NCI-H460 (cell line): ENCODE measurements at regions not wholly inside any gene's neighbourhood (a gene's known extent, or its start where the extent isn't known, plus 50 kb on each side); places are given as distances from the start of the nearest gene placed in this dataset.
A peak's percentile ranks its signal among the peaks of the same experiment; 100 is the strongest.

ENCODE experiments used
- DNase-seq: peaks from one replicate; pipeline ENCODE4 v3.0.0-alpha.2; 2016; ENCODE audit warnings: low read depth; ENCODE audit errors: extremely low read depth

DNA sequence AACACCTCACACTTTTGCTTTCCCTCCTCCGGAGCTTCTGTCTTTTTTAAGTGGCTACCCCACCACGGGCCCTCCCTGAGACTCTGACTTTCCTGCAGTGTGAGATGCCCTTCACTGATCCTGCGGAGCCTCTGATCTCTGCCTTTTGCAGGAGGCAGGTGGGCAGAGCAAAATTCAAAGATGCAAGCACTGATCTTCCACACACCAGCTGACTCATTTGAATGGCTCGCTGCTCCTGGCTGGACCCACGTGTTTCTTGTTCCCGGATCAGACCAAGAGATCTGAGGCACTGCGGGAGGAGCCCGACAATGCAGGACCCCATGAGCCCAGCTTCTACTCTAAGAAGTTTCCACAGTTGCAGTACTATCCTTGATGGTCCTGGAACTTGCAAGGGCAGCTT, 1607.9 kb upstream of the TENM3 start:
- DNase-seq: no peak

- DNase-seq: no peak
Observed at GRCh38 chr4:180636696-180637404, 1606.4 kb upstream of the TENM3 start.

DNA sequence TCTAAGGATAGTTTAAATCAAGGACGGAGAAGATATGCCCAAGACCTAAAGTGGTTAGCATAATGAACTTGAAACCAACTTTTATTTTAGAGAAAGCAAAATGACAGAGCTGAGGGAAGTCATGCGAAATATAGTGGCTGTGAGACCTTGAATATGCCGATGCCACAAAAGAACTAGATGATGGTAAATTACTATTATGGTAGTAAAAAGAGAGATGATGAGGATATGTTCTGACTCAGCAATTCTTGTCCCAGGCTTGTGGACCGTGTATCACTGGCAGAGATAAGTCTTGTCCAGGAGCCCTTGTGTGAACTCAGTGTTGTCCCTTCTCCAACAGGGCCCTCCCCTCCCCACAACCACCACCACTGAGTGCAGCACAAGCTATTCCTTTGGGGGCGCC, 1605.6 kb upstream of the TENM3 start:
- DNase-seq: no peak

DNA sequence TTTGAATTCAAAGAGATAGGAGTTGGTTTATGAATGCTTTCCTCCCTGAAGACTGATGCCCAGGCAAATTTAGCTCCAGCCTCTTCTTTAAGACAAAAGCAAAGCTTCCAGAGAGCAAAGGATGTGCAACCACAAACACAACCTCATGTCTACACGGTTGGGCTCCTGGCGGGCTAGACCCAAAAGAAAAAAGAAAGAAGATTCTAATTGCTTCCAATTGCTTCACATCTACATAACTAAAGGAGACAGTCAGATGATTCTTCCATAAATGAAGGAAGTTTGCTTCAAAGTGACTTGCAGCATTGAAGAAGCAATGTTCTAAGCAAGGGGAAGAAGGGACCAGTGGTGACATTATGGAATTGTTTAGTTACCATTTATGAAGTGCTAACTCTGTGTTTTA, 1603.0 kb upstream of the TENM3 start:
- DNase-seq: no peak

DNA sequence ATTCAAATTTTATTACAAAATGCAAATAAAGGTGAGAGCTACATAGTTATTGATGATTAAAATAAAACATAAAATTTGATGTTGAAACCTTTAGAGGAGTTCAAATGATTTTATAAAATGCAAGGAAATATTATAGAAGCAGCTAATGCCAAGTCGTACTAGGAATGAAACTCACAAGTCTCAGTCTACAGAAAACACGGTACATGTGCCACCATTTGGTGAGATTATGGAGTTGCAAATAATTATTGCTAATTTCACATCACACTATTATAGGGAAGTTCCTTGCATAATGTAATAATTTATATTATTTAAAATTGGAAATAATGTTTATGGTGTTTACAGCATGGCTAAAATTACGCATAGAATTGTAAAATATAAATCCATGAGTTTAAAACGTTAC, 1601.7 kb upstream of the TENM3 start:
- no peak for DNase-seq

DNA sequence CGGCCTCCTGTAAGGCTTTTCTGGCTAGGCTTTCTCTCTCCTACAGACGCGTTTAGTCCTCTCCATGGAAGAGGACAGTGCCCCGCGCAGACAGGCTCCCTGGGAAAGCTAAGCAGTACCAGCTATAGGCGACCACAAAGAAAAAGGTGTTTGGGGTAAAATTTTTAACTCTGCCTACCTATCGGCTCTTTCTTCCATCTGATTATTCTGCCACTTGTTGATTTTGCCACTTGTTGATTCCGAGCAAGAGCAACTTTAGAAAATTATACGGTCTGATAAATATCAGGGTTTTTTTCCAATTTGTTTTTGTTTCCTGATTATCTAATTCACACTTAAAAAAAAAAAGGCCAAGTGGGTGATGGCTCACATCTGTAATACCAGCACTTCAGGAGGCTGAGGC, 1600.5 kb upstream of the TENM3 start:
- no peak for DNase-seq

DNA sequence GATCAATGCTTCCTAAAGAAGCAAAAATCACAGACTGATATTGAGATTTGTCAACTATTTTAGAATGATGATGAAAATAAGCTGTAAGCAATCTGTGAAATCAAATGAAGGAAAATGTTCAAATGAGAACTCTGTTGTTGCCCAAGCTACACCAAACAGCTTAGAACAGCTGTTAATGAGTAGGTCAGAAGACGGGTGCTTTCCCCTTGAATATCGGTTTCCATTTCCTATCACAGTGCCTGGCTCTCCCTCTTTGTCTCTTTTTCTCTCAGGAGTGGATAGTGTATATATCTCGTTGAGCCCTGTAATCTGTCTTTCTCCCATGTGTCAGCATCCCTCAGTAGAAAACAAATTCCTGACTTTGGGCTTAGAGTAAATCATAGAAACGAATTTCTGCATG, 1592.9 kb upstream of the TENM3 start:
- DNase-seq: no peak

DNA sequence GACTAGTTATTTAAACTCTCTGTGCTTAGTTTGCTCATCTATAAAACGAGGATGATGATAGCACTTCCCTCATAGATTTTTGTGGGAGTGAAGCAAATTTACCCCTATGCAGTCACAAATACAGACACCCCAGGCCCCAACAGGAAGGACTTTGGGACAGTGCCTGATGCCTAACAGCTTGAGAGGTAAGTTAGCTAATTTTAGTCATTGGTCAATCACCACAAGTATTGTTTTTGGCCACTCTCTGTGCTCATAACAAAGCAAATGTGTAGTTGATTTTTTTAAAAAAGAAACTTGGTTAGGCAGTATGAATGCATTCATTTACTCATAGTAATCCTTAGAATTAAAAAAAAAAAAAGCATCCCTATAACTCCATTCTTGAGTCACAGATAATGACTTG, 1590.7 kb upstream of the TENM3 start:
- no peak for DNase-seq

DNA sequence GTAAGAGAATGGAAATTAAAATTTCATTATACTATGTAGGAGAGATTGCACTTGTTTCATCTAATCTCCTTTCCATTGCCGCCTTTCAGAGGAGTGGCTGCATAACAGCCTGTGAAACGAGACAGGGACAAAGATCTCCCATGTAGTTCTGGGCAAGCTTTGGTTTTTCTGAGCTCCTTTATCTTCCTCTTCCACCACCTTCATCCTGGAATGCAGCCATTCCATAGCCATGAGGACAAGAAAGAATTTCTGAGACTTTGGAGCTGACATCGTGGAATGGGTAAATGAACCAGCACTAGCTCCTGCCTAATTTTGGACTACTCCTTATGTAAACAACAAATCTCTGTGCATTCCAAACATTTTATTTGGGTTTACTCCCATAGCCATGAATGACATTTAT, 1587.3 kb upstream of the TENM3 start:
- no peak for DNase-seq

DNA sequence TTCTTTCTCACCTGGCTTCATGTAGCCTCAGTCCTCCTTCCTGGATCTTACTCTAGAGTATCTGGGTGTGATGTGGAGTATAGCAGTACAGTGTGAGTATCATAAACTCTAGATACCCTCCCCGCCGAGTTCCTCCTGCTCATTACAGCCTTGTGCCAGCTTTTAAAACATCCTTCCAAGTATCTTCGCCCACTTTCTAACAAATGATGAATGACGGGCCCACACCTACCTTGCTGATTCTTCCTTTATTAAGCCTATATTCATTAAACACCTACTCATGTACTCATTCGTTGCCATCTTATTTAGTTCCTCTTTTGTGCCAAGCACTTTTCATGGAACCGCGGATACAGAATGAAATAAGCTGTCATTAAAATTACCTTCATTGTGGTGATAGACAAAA, 1585.3 kb upstream of the TENM3 start:
- no peak for DNase-seq

DNA sequence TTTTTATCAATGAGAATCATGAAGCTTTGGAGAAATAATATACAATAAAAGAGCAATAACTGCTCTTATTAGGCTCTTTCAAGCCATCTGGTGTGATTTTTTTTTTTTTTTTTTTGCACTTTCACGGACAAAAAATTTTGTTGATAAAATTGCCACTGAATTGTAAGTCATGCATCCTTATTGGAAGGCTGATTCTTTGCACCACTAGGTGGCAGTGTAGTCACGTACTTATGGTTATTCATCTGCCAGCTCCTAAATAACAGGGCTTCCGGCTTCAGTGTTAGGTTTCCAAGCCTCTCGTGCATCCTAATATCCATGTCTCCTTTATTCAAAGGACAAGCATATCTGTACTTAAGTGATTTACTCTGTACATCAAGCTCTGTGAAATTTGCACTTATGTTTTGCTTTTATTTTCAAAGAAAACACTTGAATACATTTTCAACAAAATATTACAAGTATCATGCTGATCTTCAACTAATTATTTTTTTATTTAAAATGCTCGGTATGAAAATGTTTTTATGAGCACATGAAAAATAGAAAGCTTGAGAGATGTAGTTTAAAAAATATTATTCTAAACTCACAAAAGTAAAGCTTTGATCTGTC, 1578.3 kb upstream of the TENM3 start:
- peak; percentile 71 for DNase-seq

- no peak for DNase-seq
Observed at GRCh38 chr4:180665481-180665880, 1577.7 kb upstream of the TENM3 start.

DNA sequence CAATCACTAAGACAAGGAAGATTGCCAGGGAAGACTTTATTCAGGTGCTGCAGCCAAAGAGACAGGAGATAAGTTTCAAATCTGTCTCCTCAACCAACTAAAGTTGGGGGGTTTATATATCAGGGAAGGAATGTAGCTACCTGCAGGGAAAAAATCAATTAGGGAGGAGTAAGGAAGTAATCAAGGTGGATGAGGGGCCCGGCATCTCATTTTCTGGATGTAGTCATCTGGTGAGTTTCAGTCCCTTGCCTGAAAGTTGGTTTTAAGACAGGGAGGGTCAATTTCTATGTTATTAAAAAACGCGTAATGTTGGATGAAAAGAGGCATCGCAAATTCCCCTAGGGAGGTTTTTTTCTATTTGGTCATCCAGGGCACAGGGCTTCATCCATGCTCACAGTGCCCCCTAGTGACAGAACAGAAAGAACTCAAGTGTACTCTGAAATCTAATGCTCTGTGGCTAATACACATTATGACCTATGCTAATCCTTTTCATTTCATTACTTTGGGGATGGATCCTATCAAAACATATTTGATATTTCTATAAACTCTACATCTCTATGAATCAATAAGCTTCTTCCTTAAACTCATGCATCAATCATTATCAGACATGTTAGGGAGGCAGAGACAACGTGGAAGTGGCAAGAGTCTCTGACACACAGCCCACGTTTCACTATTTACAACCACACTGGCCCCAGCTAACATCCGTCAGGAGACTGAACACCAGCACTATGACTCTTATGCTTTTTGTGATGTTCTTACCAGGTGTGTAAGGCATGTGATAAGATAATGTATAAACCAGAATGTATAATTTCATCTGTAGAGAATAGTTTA, 1577.0 kb upstream of the TENM3 start:
- DNase-seq: peak; percentile 56

- DNase-seq: no peak
Observed at GRCh38 chr4:180668732-180669131, 1574.5 kb upstream of the TENM3 start.

DNA sequence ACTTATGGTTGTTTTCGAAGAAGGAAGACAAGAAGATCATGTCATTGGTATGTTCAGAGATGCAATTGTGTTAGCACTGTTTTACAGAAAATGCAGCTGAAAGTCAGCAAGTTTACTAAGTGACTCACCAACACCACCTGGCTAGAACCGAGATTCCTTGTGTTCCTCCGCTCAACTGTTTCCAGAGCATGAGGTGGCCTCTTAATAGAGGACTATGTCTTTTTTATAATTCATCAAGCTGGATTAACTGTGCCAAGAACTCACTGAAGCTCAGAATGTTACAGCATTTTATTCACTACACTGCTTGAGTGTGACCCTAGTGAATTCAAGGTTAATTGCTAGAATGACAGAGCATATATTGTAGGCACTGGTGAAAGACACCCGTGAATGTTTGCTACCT, 1573.5 kb upstream of the TENM3 start:
- no peak for DNase-seq

DNA sequence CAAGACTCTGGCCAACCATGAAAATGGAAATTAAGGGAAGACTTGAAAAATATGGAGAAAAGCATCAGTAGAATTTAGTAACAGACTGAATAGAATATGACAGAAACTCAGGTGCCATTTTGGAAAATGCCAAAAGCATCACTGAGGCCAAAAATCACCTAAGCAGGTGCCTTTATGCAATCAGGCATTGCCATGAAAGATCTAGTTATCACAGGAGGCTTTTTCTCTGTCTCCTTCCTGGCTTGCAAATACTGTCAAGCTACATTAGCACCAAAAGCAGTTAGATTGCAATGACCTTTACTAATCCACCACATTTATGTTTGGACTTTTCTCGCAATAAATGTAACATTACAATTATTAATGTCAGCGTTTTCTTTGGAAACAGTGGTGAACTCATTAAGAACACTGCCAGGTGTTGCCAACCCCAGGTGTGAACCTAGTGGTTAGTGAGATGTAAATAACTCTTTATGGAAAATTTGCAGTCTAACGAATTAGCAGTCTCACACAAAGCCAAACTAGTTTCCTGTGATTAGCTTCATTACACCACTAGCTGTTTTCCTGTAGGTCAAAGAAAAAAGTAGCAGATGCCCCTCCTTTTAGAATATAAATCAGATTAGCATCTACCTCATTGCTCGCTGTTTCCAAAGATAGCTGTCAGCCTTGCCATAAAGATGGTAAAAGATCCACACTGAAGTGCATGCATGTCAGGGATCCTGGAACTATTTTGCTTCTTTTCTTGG, 1568.4 kb upstream of the TENM3 start:
- no peak for DNase-seq

DNA sequence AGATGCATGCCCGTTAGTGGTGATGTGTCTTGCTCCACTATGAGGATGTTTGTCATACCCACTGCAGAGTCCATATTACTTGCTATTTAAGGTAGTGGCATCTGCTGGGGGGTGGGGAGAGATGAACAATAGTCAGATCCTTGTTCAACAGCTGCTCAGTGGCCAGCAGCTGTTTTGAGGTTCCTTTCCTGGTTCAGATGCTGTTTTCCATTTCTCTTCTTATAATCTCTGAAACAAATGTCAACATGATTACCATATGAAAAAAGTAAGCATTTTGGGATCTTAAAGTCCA, 1567.9 kb upstream of the TENM3 start:
- DNase-seq: no peak

DNA sequence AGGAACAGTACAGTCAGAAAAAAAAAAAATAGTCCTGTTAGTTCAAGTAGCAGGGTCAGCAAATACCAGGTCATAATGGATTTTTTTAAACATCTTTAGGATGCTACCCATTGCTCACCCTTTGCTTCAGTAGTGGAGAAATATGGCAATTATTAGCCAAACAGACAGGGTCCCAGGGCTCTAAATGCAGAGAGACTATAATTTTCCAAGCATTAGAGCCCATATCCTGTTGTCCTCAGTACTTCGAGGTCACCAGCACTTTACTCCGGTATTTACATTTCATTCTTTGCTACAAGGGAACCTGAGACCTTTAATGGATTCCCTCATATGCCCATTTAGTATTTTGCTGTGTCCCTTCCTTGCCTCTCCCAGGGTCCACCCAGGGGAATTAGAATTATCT, 1562.9 kb upstream of the TENM3 start:
- DNase-seq: no peak

DNA sequence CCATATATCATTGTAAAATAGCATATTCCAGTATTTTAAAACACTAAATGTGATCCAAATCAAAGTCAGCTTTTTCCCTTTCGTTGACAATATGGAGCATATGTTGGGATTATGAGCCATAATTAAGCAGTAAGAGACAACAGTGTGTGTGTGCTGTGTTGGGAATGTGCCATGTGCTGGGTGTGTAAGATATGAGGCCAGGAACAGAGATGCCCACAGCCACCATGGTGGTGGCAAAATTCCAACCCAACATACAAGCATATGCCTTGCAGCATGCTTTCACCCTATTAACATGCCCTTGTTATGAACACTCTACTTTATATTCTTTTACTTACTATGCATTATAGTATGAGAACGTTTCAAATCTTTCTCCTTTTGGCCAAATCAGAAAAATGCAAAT, 1560.4 kb upstream of the TENM3 start:
- DNase-seq: no peak

DNA sequence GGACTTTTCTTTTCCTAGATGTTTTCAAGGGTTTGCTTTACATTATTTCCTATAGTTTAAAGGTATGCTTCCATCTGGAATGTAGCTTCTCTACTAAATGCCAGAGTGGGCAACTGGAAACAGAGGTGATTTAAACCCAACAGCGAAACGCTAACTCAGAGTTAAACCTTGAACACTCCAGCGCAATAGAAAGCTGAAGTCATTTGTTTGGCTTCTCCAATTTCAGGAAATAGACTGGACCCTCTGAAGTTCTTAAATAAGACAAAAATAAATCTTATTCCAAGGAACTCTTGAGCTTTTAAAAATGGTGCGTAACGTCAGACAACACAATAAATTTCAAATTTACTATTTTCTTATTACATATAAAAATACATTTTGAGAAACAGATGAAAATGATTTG, 1560.0 kb upstream of the TENM3 start:
- no peak for DNase-seq

DNA sequence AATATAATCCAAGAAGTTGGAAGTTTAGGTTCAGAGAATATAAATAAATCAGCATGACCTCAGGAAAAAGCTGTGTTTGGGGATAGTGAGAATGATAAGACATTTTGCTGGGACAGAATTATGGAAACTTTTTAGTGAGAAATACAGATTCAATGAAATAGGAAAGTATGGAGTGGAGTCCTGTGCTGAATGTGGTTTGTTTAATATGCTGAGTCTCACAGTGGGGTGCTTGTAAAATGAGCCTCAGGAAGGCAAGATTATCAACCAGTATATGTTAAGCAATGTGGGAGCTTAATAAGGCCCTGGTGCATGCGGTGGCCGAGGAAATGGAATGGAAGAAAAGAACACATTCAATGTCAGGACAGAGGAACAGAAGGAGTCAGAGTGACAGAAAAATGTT, 1554.7 kb upstream of the TENM3 start:
- DNase-seq: no peak

DNA sequence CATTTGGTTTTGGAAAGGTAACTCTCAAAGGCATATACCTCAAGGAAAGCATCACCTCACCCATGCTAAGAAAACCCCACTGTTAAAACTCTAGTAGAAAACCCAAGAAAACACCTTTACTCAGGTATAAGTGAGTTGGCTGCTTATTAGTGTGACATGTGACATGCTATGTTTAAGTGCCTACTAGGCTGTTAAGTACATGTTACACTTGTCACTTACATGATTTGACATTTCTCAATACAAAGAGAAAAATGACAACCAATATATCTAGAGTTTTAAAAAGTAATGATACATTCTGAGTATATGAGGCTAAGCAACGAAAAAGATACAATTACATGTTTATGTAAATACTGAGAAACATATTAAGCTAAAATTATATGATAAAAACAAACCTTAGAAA, 1548.3 kb upstream of the TENM3 start:
- DNase-seq: no peak
